Type B pancreatic cell (in vitro differentiated cells): ENCODE measurements at regions not wholly inside any gene's neighbourhood (a gene's known extent, or its start where the extent isn't known, plus 50 kb on each side); places are given as distances from the start of the nearest gene placed in this dataset.

Experiments used
- DNase-seq: peaks from one replicate; pipeline ENCODE4 v3.0.0; 2021; ENCODE audit warnings: mixed read lengths; ENCODE audit not compliant: unreplicated experiment; ENCODE audit errors: extremely low spot score
- H3K27ac Mint-ChIP-seq: 2 replicates; pipeline ENCODE4 v1.8.0; 2021; ENCODE audit warnings: mild to moderate bottlenecking, mixed read lengths
- H3K27me3 Mint-ChIP-seq: 2 replicates; pipeline ENCODE4 v1.8.0; 2021; ENCODE audit warnings: mixed read lengths
- H3K36me3 Mint-ChIP-seq: 2 replicates; pipeline ENCODE4 v1.8.0; 2021; ENCODE audit warnings: mixed read lengths
- H3K4me1 Mint-ChIP-seq: one replicate; pipeline ENCODE4 v1.8.0; 2021; ENCODE audit warnings: mixed read lengths; ENCODE audit not compliant: unreplicated experiment
- H3K4me3 Mint-ChIP-seq: 2 replicates; pipeline ENCODE4 v1.8.0; 2021; ENCODE audit warnings: mild to moderate bottlenecking, mixed read lengths
- H3K9me3 Mint-ChIP-seq: 2 replicates; pipeline ENCODE4 v1.8.0; 2021; ENCODE audit warnings: mixed read lengths
- CTCF ChIP-seq: fragments of 200-600 bp; sonication (generic); conservative IDR thresholded peaks from 2 replicates; pipeline ENCODE4 v1.5.0; 2021; ENCODE audit warnings: antibody characterized with exemption, mild to moderate bottlenecking

DNA sequence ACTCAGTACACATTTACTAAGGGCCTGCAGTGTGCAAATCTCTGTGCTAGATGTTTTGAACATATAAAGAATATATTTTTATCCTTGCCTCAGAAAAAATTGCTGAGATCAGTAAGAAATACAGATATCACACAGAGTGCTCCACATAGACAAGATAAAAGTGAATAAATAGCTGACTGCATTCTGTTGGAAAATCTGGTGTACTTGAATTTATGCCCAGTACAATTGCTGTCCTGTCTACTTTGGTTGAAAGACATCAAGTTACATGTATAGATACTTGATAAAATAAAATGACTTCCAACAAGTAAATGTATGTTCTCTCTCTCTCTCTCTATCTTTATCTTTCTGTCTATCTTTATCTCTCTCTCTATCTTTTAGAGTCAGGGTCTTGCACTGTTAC is 381.2 kb upstream of the CBLB start:
- H3K27me3 Mint-ChIP-seq, result no peaks in the 10 kb centered on the region
- no peak for TF ChIP-seq CTCF
- DNase-seq, result no peak

GRCh38 chr3:106251160-106251892 is 382.5 kb upstream of the CBLB start:
- peaks cover 3% of the 10 kb centered on the region for H3K36me3 Mint-ChIP-seq
- no peaks in the 10 kb centered on the region for H3K4me1 Mint-ChIP-seq
- DNase-seq, result no peak
- no peak overlapping the region for H3K27ac Mint-ChIP-seq
- peaks cover 15% of the 10 kb centered on the region for H3K9me3 Mint-ChIP-seq
- no peaks in the 10 kb centered on the region for H3K27me3 Mint-ChIP-seq
- H3K4me3 Mint-ChIP-seq, result no peak overlapping the region
- TF ChIP-seq CTCF, result no peak

More for the DNA sequence above, 381.2 kb upstream of the CBLB start:
- Mint-ChIP-seq H3K36me3 (peaks cover 3% of the 10 kb centered on the region), H3K4me1 (no peaks in the 10 kb centered on the region), H3K9me3 (peaks cover 11% of the 10 kb centered on the region), H3K4me3 (no peak overlapping the region), H3K27ac (no peak overlapping the region)

DNA sequence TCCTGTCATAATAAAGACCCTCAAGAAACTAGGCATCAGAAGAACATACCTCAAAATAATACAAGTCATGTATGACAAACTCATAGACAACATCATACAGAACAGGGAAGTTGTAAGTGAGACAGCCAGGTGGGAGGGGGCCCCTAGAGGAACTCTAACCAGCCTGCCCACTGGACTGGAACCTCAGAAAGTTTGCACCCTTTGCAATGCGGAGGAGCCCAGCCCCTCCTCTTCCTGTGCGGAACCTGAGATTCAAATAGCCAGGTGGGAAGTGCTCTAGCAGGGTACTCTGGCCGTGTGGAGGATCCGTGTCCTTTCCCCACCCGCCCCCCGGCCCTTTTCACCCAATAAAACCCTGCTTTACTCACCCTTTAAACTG is 387.0 kb upstream of the CBLB start:
- no peak for DNase-seq
- Mint-ChIP-seq H3K27ac (no peak overlapping the region), H3K4me1 (no peaks in the 10 kb centered on the region), H3K9me3 (peaks cover 15% of the 10 kb centered on the region), H3K36me3 (peaks cover 3% of the 10 kb centered on the region), H3K27me3 (no peaks in the 10 kb centered on the region), H3K4me3 (no peak overlapping the region)
- TF ChIP-seq CTCF, result no peak

DNA sequence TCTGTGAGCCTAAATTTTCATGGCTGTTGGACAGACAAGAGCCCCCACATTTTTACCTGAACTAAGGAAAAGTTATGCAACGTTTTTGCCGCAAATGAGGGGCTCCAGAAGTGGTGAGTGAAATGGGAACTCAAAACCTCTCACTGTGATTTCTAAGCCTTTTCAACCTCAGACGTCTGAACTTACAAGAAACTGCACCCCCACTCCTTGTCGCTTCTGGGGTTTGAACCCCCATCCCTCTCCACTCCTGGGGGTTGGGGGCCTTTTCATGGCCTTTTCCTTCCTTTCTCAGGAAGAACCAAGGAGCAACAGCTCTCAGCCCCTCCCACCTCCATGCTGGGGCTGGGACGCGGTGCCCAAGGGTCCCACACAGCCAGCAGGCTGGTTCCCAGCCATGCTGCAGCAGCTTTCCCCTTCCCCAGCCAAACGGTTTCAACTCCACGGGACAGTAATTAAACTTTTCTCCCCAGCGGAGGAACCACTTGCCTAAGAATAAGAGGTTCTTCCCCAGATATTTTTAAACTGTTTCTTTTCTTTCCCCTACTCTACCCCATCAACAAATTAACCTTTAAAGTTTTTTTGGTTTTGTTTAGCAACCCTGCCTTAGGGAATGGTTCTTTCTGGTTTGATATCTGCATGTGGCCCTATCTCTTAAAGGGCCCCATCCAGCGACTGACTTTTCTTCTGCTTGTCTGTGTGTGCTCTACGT is 387.6 kb upstream of the CBLB start:
- no peaks in the 10 kb centered on the region for H3K27me3 Mint-ChIP-seq
- no peak overlapping the region for H3K27ac Mint-ChIP-seq
- no peak for DNase-seq
- peaks cover 15% of the 10 kb centered on the region for H3K9me3 Mint-ChIP-seq
- H3K4me1 Mint-ChIP-seq, result no peaks in the 10 kb centered on the region
- peaks cover 3% of the 10 kb centered on the region for H3K36me3 Mint-ChIP-seq
- H3K4me3 Mint-ChIP-seq, result no peak overlapping the region
- TF ChIP-seq CTCF, result no peak

DNA sequence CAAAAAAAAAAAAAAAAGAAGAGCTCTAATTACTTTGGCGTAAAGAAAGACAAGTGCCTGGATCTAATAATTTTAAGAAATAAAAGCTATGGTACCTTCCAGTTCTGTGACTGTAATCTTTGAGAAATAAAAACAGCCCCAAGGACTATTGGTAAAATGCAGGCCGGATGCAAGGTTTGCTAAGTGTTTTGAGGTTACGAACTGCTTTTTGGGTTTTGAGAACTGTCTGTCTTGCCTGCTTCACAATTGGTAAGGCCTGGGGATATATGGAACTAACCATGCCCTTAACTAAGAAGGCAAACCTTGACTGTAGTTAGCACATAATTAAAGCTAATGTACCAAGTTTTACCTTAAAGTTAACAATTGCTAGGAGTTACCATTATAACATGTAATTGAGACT is 388.4 kb upstream of the CBLB start:
- Mint-ChIP-seq H3K36me3 (peaks cover 3% of the 10 kb centered on the region), H3K27me3 (no peaks in the 10 kb centered on the region), H3K4me1 (no peaks in the 10 kb centered on the region), H3K4me3 (no peak overlapping the region), H3K27ac (no peak overlapping the region), H3K9me3 (peaks cover 15% of the 10 kb centered on the region)
- no peak for TF ChIP-seq CTCF
- DNase-seq, result no peak
